IMR-90 (cell line): ENCODE measurements at regions not wholly inside any gene's neighbourhood (a gene's known extent, or its start where the extent isn't known, plus 50 kb on each side); places are given as distances from the start of the nearest gene placed in this dataset.

Experiments used
- BHLHE40 ChIP-seq: fragments of 150-350 bp; IDR thresholded peaks from 2 replicates; pipeline ENCODE4 v1.6.1; 2016; ENCODE audit warnings: mild to moderate bottlenecking, low read depth, low read length
- CEBPB ChIP-seq: IDR thresholded peaks from 2 replicates; pipeline ENCODE4 v1.6.1; 2012; ENCODE audit warnings: low read depth, low read length, improper control_type of control experiment
- CHD1 ChIP-seq: IDR thresholded peaks from 2 replicates; pipeline ENCODE4 v1.6.1; 2012; ENCODE audit warnings: low read depth, low read length, improper control_type of control experiment
- CTCF ChIP-seq: conservative IDR thresholded peaks from 2 replicates; pipeline ENCODE4 v1.5.1; 2012; ENCODE audit warnings: mild to moderate bottlenecking, low read depth, low read length, improper control_type of control experiment
- FOS ChIP-seq: fragments of 150-350 bp; IDR thresholded peaks from 2 replicates; pipeline ENCODE4 v1.6.1; 2016; ENCODE audit warnings: low read depth, low read length
- MAFK ChIP-seq: IDR thresholded peaks from 2 replicates; pipeline ENCODE4 v1.6.1; 2012; ENCODE audit warnings: low read depth, low read length, improper control_type of control experiment
- MAZ ChIP-seq: IDR thresholded peaks from 2 replicates; pipeline ENCODE4 v1.6.1; 2012; ENCODE audit warnings: low read depth, mild to moderate bottlenecking, low read length, improper control_type of control experiment, moderate library complexity, borderline replicate concordance
- NFE2L2 ChIP-seq: fragments of 150-350 bp; IDR thresholded peaks from 2 replicates; pipeline ENCODE4 v1.6.1; 2016; ENCODE audit warnings: low read depth, mild to moderate bottlenecking, low read length
- POLR2A ChIP-seq: IDR thresholded peaks from 2 replicates; pipeline ENCODE4 v1.6.1; 2012; ENCODE audit warnings: mild to moderate bottlenecking, low read depth, low read length
- RAD21 ChIP-seq: IDR thresholded peaks from 2 replicates; pipeline ENCODE4 v1.6.1; 2012; ENCODE audit warnings: low read length, improper control_type of control experiment
- RCOR1 ChIP-seq: IDR thresholded peaks from 2 replicates; pipeline ENCODE4 v1.6.1; 2012; ENCODE audit warnings: mild to moderate bottlenecking, low read length, improper control_type of control experiment; ENCODE audit not compliant: insufficient replicate concordance
- RFX5 ChIP-seq: IDR thresholded peaks from 2 replicates; pipeline ENCODE4 v1.8.0; 2012; ENCODE audit warnings: low read depth, mild to moderate bottlenecking, low read length, moderate library complexity
- SMC3 ChIP-seq: fragments of 150-350 bp; IDR thresholded peaks from 2 replicates; pipeline ENCODE4 v1.6.1; 2016; ENCODE audit warnings: low read depth, mild to moderate bottlenecking, antibody characterized with exemption, low read length, moderate library complexity
- USF2 ChIP-seq: fragments of 150-350 bp; IDR thresholded peaks from 2 replicates; pipeline ENCODE4 v1.6.1; 2017; ENCODE audit warnings: mild to moderate bottlenecking, antibody characterized with exemption, low read length, low read depth

DNA sequence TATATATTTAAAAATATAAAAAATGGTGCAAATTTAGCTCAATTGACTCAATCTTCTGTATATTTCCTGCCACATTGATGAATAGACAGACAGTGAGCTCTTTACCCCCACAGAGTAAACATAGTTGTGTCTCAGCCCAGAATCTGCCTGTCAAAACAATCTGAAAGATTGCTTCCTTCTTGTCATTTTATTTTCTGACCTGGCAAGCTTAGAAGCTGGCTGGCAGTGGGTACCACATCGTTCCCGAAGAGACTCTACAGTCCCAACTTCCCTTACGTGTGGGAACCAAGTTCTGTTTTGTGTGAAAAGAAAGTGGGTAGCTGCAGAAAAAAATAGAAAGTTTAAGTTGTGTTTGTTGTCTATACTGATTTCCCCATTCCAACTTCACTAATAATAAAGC, 629.3 kb upstream of the NEGR1 start:
- TF ChIP-seq POLR2A: no peak
- TF ChIP-seq CTCF: no peak
- no peak for TF ChIP-seq RAD21
- no peak for TF ChIP-seq CHD1
- TF ChIP-seq MAZ: no peak
- TF ChIP-seq USF2: no peak
- TF ChIP-seq RFX5: no peak
- no peak for TF ChIP-seq FOS
- no peak for TF ChIP-seq SMC3
- no peak for TF ChIP-seq NFE2L2
- TF ChIP-seq BHLHE40: no peak
- no peak for TF ChIP-seq RCOR1
- TF ChIP-seq MAFK: no peak
- TF ChIP-seq CEBPB: no peak
